H1 (cell line): ENCODE measurements at regions not wholly inside any gene's neighbourhood (a gene's known extent, or its start where the extent isn't known, plus 50 kb on each side); places are given as distances from the start of the nearest gene placed in this dataset.

ENCODE experiments used
- CTCF ChIA-PET: fragments of 300-600 bp; sonication (Branson Sonifier 250); formaldehyde crosslinking; loops from one replicate; lab custom pipeline; 2021; ENCODE audit not compliant: partially characterized antibody; lab: Charles Lee
- POLR2A ChIA-PET: fragments of 300-600 bp; sonication (Branson Sonifier 250); formaldehyde crosslinking; loops from one replicate; lab custom pipeline; 2021; ENCODE audit warnings: inconsistent platforms; ENCODE audit not compliant: partially characterized antibody; lab: Charles Lee
- DNase-seq, 2 experiments: peaks; one replicate each; pipeline versions ENCODE4 v3.0.0 to v3.0.0-alpha.2; 2010 to 2022; ENCODE audit warnings: low spot score in 2 of 2, low read depth in 1 of 2, mixed read lengths in 1 of 2
- FAIRE-seq: peaks from 2 replicates; lab custom pipeline; 2011; peaks lifted over from hg19 to GRCh38; lab: Jason Lieb, UNC
- H2AFZ ChIP-seq: 2 replicates; pipeline ENCODE4 v1.8.1; 2012; ENCODE audit warnings: low read length, inconsistent platforms
- H2AK5ac ChIP-seq: 2 replicates; pipeline ENCODE4 v1.6.1; 2013; ENCODE audit warnings: low read depth, low read length
- H2BK120ac ChIP-seq: replicated peaks from 2 replicates; pipeline ENCODE3; 2013; ENCODE audit warnings: low read depth, low read length, inconsistent platforms
- H2BK12ac ChIP-seq: 2 replicates; pipeline ENCODE4 v1.6.1; 2013; ENCODE audit warnings: low read depth, low read length
- H2BK15ac ChIP-seq: 2 replicates; pipeline ENCODE4 v1.6.1; 2013; ENCODE audit warnings: low read length
- H2BK20ac ChIP-seq: 2 replicates; pipeline ENCODE4 v1.6.1; 2013; ENCODE audit warnings: low read length
- H2BK5ac ChIP-seq: 2 replicates; pipeline ENCODE4 v1.6.1; 2013; ENCODE audit warnings: low read depth, low read length
- H3K14ac ChIP-seq: 2 replicates; pipeline ENCODE4 v1.6.1; 2013; ENCODE audit warnings: inconsistent platforms; ENCODE audit not compliant: insufficient read length
- H3K18ac ChIP-seq: 2 replicates; pipeline ENCODE4 v1.6.1; 2013; ENCODE audit warnings: low read length; ENCODE audit errors: extremely low read depth
- H3K23ac ChIP-seq: 2 replicates; pipeline ENCODE4 v1.6.1; 2013; ENCODE audit warnings: inconsistent platforms; ENCODE audit not compliant: insufficient read length
- H3K23me2 ChIP-seq: 2 replicates; pipeline ENCODE4 v1.6.1; 2013; ENCODE audit warnings: low read depth, low read length
- H3K27ac ChIP-seq: 2 replicates; pipeline ENCODE4 v1.6.1; 2011; ENCODE audit warnings: low read depth, low read length, inconsistent platforms
- H3K27me3 ChIP-seq, 4 experiments: replicated peaks in 1 of 4; 1 replicate in 1 of 4; 2 replicates in 3 of 4; pipeline versions ENCODE4 v1.6.1 to v1.8.1; 2011 to 2013; ENCODE audit warnings: low read length in 3 of 4, mild to moderate bottlenecking in 3 of 4, inconsistent platforms in 2 of 4, mixed read lengths in 2 of 4, moderate library complexity in 1 of 4; ENCODE audit not compliant: control insufficient read depth in 3 of 4, insufficient read depth in 3 of 4; ENCODE audit errors: extremely low read depth in 1 of 4
- H3K36me3 ChIP-seq, 4 experiments: 2 replicates each; pipeline versions ENCODE4 v1.6.1 to v1.8.1; 2011 to 2013; ENCODE audit warnings: mild to moderate bottlenecking in 4 of 4, low read length in 3 of 4, moderate library complexity in 2 of 4, control low read depth in 1 of 4, inconsistent platforms in 1 of 4; ENCODE audit not compliant: insufficient read depth in 4 of 4, control insufficient read depth in 2 of 4
- H3K4ac ChIP-seq: replicated peaks from 2 replicates; pipeline ENCODE3; 2013; ENCODE audit warnings: low read length, low read depth, mixed read lengths, inconsistent platforms; ENCODE audit not compliant: insufficient read length
- H3K4me1 ChIP-seq, 4 experiments: replicated peaks in 1 of 4; 1 replicate in 1 of 4; 2 replicates in 3 of 4; pipeline versions ENCODE4 v1.6.1 to v1.8.1; 2011 to 2013; ENCODE audit warnings: low read length in 3 of 4, inconsistent platforms in 2 of 4, mixed read lengths in 1 of 4; ENCODE audit not compliant: insufficient read depth in 4 of 4, control insufficient read depth in 3 of 4
- H3K4me2 ChIP-seq, 2 experiments: 2 replicates each; pipeline versions ENCODE4 v1.6.1 to v1.8.1; 2011 to 2013; ENCODE audit warnings: low read depth in 2 of 2, low read length in 2 of 2, control low read depth in 1 of 2, inconsistent platforms in 1 of 2, mild to moderate bottlenecking in 1 of 2; ENCODE audit not compliant: insufficient read depth in 1 of 2
- H3K4me3 ChIP-seq, 4 experiments: fragments of 200-600, 300-600 bp in 1 of 4; sonication (generic), shearing (Covaris generic), sonication (Bioruptor Twin) in 1 of 4; 2 replicates each; pipeline versions ENCODE4 v1.5.1 to v1.8.1; 2011 to 2016; ENCODE audit warnings: low read length in 4 of 4, low read depth in 3 of 4, control low read depth in 2 of 4, inconsistent platforms in 2 of 4, mild to moderate bottlenecking in 2 of 4, mixed read lengths in 1 of 4, moderate library complexity in 1 of 4; ENCODE audit not compliant: insufficient read depth in 2 of 4; ENCODE audit errors: extremely low read depth in 1 of 4
- H3K56ac ChIP-seq: replicated peaks from 2 replicates; pipeline ENCODE3; 2013; ENCODE audit warnings: low read depth, mild to moderate bottlenecking, mixed read lengths, low read length, inconsistent platforms; ENCODE audit not compliant: insufficient read length
- H3K79me1 ChIP-seq: 2 replicates; pipeline ENCODE4 v1.6.1; 2013; ENCODE audit warnings: low read depth, low read length, control low read depth
- H3K79me2 ChIP-seq, 2 experiments: 2 replicates each; pipeline versions ENCODE4 v1.6.1 to v1.8.1; 2012 to 2013; ENCODE audit warnings: low read length in 2 of 2, mild to moderate bottlenecking in 2 of 2, inconsistent platforms in 1 of 2; ENCODE audit not compliant: insufficient read depth in 2 of 2, control insufficient read depth in 1 of 2
- H3K9ac ChIP-seq, 4 experiments: replicated peaks in 1 of 4; 1 replicate in 1 of 4; 2 replicates in 3 of 4; pipeline versions ENCODE4 v1.6.1 to v1.8.1; 2011 to 2013; ENCODE audit warnings: low read depth in 3 of 4, low read length in 3 of 4, control low read depth in 2 of 4, mild to moderate bottlenecking in 2 of 4, moderate library complexity in 2 of 4, inconsistent platforms in 1 of 4; ENCODE audit errors: extremely low read depth in 1 of 4
- H3K9me3 ChIP-seq, 2 experiments: 2 replicates each; pipeline versions ENCODE4 v1.6.1 to v1.8.1; 2012 to 2013; ENCODE audit warnings: mild to moderate bottlenecking in 2 of 2, moderate library complexity in 2 of 2, control low read depth in 1 of 2, inconsistent platforms in 1 of 2, low read depth in 1 of 2, low read length in 1 of 2, mixed read lengths in 1 of 2; ENCODE audit not compliant: insufficient read depth in 2 of 2
- H4K20me1 ChIP-seq, 2 experiments: replicated peaks in 1 of 2; 2 replicates each; pipeline versions ENCODE3 to v1.8.1; 2011 to 2013; ENCODE audit warnings: inconsistent platforms in 2 of 2, low read length in 2 of 2, mild to moderate bottlenecking in 1 of 2; ENCODE audit not compliant: insufficient read depth in 2 of 2, control insufficient read depth in 1 of 2
- H4K5ac ChIP-seq: 2 replicates; pipeline ENCODE4 v1.6.1; 2013; ENCODE audit warnings: low read length, low read depth, mixed read lengths, inconsistent platforms; ENCODE audit not compliant: insufficient read length
- H4K8ac ChIP-seq: 2 replicates; pipeline ENCODE4 v1.8.0; 2013; ENCODE audit warnings: mild to moderate bottlenecking, moderate library complexity, low read length, inconsistent platforms; ENCODE audit not compliant: insufficient read depth; ENCODE audit errors: extremely low read depth
- H4K91ac ChIP-seq: replicated peaks from 2 replicates; pipeline ENCODE3; 2013; ENCODE audit warnings: low read length, mixed read lengths, inconsistent platforms; ENCODE audit not compliant: insufficient read length
- ASH2L ChIP-seq: fragments of 200-600, 300-600 bp; sonication (generic); IDR thresholded peaks from one replicate; pipeline ENCODE4 v1.7.1; 2017; ENCODE audit warnings: low read length
- JUN ChIP-seq: IDR thresholded peaks from 2 replicates; pipeline ENCODE4 v1.6.1; 2011; ENCODE audit warnings: low read depth, mild to moderate bottlenecking, improper control_type of control experiment, low read length
- NANOG ChIP-seq: IDR thresholded peaks from 2 replicates; pipeline ENCODE4 v1.6.1; 2011; ENCODE audit warnings: low read length, low read depth, mild to moderate bottlenecking, inconsistent platforms; ENCODE audit not compliant: insufficient read depth, poor library complexity, severe bottlenecking
- RFX5 ChIP-seq: IDR thresholded peaks from 2 replicates; pipeline ENCODE4 v1.6.1; 2011; ENCODE audit warnings: low read depth, low read length, improper control_type of control experiment, borderline replicate concordance
- WGBS, 2 experiments: shearing (Covaris generic) in 1 of 2; methylation state at CpG; one replicate each; pipeline versions ENCODE4 v1.1.6 to v1.1.7; 2013 to 2015; ENCODE audit warnings: low lambda C conversion rate in 2 of 2, mixed read lengths in 2 of 2, inconsistent platforms in 1 of 2, low coverage in 1 of 2, missing lambda C conversion rate in 1 of 2; ENCODE audit not compliant: insufficient replicate concordance in 2 of 2, insufficient coverage in 1 of 2, insufficient read length in 1 of 2; ENCODE audit errors: extremely low coverage in 1 of 2, missing lambda C conversion rate in 1 of 2; 5-methylcytosine and 5-hydroxymethylcytosine counted together

DNA sequence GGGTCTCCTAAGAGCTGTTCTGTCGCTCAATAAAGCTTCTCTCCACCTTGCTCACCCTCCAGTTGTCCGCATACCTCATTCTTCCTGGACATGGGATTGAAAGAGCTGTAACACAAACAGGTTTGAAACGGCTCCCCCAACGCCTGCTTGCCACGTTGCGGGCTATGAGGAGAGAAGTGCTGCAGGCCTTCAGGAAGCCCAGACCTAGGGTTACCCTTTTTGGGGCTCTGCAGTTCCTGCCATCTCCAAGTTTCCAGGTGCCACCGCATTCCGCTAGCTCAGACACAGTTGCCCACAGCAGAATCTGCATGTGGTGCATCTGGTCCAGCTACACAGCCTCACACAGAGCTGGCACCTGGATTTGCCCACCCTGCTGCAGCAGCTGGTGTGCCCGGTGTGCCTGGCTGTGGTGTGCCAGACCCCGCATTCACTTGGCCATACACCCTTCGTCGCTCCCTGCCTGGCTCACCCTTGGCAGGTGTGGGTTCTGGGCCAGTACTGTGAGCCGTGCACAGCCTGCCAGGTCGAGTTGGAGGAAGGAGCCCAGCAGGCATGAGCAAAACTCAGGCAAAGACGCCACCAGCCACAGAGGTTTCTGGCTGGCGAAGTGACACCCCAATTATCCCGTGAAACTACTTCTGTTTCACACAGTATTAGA is 253.2 kb upstream of the SEMA3A start:
- FAIRE-seq = no peak

More for the DNA sequence above, 253.2 kb upstream of the SEMA3A start:
- no peak for TF ChIP-seq NANOG
- no peak for TF ChIP-seq RFX5
- TF ChIP-seq ASH2L = no peak
- TF ChIP-seq JUN = no peak
- H3K23ac ChIP-seq = no peak overlapping the region
- no peaks in the 10 kb centered on the region for H3K23me2 ChIP-seq
- ChIA-PET POLR2A (no interaction called here), CTCF (no interaction called here)
- no peak overlapping the region for H2BK20ac ChIP-seq
- H2BK120ac ChIP-seq = no peak overlapping the region
- no peaks in the 10 kb centered on the region for H4K20me1 ChIP-seq
- H3K56ac ChIP-seq = no peak overlapping the region
- H3K4me3 ChIP-seq = no peak overlapping the region
- H2AFZ ChIP-seq = no peak overlapping the region; the same call in 1 of the 2 replicates
- H3K27me3 ChIP-seq = no peaks in the 10 kb centered on the region
- no peak for DNase-seq
- H2AK5ac ChIP-seq = no peak overlapping the region
- no peak overlapping the region for H4K5ac ChIP-seq
- H3K27ac ChIP-seq = no peak overlapping the region
- H2BK12ac ChIP-seq = no peak overlapping the region
- H3K79me1 ChIP-seq = no peaks in the 10 kb centered on the region
- H2BK5ac ChIP-seq = no peak overlapping the region
- H3K4me1 ChIP-seq = no peaks in the 10 kb centered on the region
- no peak overlapping the region for H3K4me2 ChIP-seq
- H3K18ac ChIP-seq = no peak overlapping the region
- peak overlapping the region; percentile 19 for H4K91ac ChIP-seq
- no peak overlapping the region for H3K9ac ChIP-seq
- peaks cover 5 to 6% of the 10 kb centered on the region in 2 experiments; a peak in 2 of 4 replicates for H3K9me3 ChIP-seq
- H3K79me2 ChIP-seq = no peaks in the 10 kb centered on the region
- WGBS, 2 experiments = 95% methylated on average over 17 of the region's 17 CpGs; no CpG with 5 or more reads in 1 of the 2 experiments
- H3K14ac ChIP-seq = no peak overlapping the region
- no peaks in the 10 kb centered on the region for H3K36me3 ChIP-seq
- no peak overlapping the region for H3K4ac ChIP-seq
- H4K8ac ChIP-seq = no peak overlapping the region; the same call in 1 of the 2 replicates
- no peak overlapping the region for H2BK15ac ChIP-seq
